Stimulated activated CD4-positive, alpha-beta T cell treated with anti-CD3 and anti-CD28 coated beads, Interleukin-15, amount 100 ng/mL, for 48 hours (primary cell): ENCODE measurements at regions not wholly inside any gene's neighbourhood (a gene's known extent, or its start where the extent isn't known, plus 50 kb on each side); places are given as distances from the start of the nearest gene placed in this dataset.
"Not testable (repeated sequence)": the region's sequence is repeated elsewhere in the genome, so short reads cannot be mapped to it uniquely, and the experiment has no call there.

Experiments used
- DNase-seq, 2 donors: peaks; one replicate each; pipeline ENCODE4 v3.0.0-alpha.2; 2020; ENCODE audit warnings: low read depth in 2 of 2

DNA sequence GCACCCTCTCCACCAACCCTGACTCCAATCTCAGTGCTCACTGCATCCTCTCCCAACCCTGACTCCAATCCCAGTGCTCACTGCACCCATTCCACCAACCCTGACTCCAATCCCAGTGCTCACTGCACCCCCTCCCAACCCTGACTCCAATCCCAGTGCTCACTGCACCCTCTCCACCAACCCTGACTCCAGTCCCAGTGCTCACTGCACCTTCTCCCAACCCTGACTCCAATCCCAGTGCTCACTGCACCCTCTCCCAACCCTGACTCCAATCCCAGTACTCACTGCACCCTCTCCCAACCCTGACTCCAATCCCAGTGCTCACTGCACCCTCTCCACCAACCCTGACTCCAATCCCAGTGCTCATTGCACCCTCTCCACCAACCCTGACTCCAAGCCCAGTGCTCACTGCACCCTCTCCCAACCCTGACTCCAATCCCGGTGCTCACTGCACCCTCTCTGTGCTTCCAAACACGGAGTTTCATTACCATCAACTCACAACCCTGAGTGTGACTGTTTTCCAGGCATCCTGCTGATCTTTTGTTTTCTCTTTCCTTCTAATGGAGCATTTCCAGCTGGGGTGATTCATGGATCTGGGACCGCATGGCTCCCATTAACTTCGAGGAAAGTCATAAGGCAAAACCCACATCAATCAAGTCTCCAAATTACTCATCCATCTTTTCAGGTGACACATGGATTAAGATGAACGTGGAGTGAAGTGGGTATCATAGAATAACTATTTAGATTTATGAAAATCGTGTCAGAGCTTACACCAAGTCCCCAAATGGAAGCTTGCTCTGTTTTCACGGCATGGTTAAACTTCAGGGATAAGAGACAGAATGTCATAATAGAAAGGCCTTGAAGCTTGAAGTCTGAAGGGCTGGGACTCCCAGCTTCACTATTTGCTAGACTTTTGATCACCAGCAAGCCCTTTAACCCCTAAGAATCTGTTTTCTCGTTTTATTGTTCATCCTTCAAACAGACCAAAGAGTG is 135.3 kb upstream of the ZNF618 start:
- DNase-seq = not testable (repeated sequence)

DNA sequence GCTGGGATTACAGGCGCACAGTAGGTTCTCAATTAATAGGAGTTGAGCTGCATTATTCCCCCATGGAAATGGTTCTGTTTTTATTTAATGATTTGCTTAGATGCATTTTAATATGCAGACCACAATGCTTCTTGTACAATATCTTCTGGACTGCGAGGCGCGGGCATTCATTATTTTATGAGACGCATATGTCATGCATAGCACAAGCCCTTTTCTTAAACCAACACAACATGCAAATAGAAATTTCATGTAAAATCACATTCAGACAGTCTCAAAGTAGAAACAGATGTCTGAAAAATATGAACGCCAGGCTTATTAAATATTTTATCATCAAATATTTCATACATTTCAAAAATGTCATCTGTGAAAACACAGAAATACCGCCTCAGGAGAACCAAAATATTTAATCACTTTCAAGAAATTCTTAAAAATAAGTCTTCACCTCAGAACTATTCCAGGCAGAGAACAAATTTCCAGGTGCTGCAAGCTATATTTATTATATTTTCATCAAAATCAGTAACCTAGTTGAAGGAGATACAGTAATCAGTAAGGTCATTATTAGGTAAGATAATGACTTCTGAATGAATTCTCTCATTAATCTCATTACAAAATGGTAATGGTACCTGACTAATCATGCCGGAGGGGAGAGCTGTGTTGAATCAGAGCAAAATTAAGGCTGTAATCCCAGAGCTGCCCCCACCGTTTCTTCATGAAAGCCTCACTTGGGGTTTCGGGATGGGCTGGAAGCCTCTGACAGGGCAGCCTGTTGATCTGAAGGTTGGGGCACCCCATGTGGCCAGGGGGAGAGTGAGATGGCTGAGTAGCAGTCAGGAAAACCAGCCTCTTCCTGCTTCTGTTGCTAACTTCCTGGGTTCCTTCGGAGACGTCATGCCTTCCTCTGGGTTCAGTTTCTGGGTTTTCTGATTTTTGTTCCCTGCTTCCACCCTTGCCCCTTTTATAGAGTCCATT is 133.9 kb upstream of the ZNF618 start:
- no peak for DNase-seq

DNA sequence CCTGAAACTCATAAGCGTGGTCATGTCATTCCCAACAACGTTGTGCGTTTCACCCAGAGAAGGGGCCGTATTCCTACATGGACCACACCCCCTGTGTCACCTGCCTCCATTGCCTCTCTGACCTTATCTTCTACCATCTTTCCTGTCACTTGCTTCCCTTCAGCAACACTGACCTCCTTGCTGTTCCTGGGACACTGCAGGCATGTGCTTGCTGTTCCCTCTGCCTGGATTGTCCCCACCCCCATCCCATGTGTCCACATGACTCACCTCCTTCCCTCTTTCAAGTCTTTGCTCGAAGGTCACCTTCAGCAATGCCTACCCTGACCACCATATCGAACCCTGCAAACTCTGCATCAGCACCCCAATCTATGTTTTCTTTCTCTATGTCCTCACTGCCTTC is 133.2 kb upstream of the ZNF618 start:
- no peak for DNase-seq

- no peak for DNase-seq
Measured at GRCh38 chr9:113746486-113746885, 129.6 kb upstream of the ZNF618 start.

GRCh38 chr9:113748135-113748534 is 128.0 kb upstream of the ZNF618 start:
- no peak for DNase-seq

DNA sequence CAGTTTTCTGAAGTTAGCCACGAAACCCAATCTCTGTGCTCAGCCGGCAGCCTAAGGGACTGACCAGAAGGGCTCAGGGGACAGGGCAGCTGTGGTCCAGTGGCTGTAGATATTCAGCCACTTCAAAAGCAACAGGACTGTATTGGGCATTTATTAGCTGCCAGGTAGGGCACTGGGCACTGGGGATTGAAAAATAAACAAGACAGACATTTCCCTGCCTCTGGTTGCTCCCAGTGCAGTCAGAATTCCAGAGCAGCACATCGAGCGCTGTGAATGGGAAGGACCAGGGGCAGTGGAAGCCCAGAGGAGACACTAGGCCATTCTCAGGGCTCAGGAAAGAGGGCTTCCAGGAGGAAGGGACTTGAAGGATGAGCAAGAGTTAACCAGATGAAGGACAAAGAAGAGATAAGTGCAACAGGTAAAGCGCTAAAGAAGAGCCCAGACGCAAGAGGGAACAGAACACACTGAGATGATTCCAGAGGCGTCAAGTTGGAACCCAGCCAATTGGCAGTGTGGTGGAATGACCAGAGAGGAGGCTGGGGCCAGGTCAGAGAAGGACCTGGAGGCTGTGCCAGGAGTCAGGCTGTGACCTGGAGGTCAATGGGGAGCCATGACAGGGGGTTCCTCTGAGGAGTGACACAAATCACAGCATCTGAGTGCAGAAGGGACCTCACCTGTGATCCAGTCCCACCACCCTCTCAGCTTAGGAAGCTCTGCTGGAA is 122.5 kb upstream of the ZNF618 start:
- DNase-seq = no peak

DNA sequence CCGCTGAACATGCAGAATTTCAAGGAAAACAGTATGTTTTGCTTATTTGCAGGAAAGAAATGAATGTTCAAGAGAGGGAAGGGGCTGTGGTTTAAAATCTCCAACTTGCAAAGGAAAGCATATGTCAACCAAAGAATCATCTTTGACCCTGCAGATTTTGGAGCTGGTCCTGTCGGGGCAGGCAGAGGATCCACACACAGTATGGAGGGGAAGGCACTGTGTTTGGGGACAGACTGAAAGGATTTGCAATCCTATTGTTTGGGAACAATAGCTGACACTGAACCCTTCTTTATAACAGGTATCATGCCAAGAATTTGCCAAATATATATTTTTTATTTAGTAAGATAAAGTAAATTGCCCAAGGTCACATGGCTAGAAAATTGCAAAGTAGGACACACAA is 121.4 kb upstream of the ZNF618 start:
- DNase-seq = no peak

GRCh38 chr9:113755433-113755832 is 120.7 kb upstream of the ZNF618 start:
- DNase-seq = no peak

- no peak for DNase-seq
Measured at GRCh38 chr9:113756476-113757192, 119.5 kb upstream of the ZNF618 start.

- DNase-seq = no peak
Measured at GRCh38 chr9:113763429-113763828, 112.7 kb upstream of the ZNF618 start.

GRCh38 chr9:113764572-113764971 is 111.5 kb upstream of the ZNF618 start:
- DNase-seq = no peak

DNA sequence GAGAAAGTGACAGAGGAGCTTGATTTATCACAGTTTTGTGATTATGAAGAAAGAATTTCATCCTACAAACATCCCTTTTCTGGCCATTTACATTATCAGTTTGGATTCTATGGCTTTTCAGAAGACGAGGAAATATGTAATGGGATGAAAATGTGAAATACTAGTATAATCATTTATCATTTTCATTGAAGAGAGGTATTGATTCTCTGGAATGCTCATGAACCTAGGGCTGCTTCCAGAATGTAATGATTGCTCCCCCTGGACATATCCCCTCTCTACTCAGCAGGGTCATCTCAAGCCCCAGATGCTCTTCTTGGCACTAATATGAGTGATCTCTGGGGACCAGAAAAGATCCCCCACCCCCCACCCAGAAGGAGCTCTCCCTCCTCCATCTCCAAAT is 106.7 kb upstream of the ZNF618 start:
- no peak for DNase-seq

GRCh38 chr9:113770396-113770795 is 105.7 kb upstream of the ZNF618 start:
- DNase-seq = no peak

DNA sequence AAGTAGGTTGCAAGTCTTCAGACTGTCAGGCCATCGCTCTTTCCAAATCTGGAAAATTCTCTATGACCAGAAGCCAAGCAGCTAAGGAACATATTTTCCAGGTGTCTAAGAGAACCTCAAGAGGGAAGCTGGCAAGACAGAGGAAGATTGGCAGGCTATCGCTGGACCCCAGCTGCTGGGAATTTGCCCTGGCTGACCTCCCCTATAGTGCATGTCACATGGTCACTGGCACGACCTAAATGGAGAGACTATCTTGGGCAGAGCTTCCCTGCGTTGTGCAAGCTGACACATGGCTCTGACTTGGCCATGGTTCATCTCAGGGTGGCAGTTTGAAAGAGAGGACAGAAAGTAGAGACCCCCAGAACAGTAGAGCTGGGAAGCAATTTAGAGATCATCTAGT is 104.9 kb upstream of the ZNF618 start:
- DNase-seq = no peak

GRCh38 chr9:113772121-113772810 is 103.8 kb upstream of the ZNF618 start:
- no peak for DNase-seq

GRCh38 chr9:113774963-113775362 is 101.1 kb upstream of the ZNF618 start:
- no peak for DNase-seq

GRCh38 chr9:113775749-113776148 is 100.4 kb upstream of the ZNF618 start:
- no peak for DNase-seq

DNA sequence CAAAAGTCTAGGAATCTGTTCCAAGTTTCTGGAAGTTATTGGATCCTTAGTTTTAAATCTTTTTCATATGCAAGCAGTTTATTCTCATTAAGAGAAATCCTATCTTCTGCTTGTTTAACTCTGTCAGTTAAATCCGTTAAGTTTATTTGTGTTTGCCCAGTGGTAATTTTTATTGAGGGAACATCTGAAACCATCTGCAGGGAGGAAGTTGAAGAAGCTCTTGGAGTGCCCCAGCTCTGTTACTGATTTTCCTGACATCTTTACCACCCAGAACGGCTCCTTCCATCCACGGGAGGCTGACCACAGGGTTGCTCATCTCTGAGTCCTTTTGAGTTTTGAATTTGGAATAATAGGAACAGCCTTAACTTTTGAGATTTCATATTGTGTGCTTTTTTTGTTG is 99.9 kb upstream of the ZNF618 start:
- no peak for DNase-seq

DNA sequence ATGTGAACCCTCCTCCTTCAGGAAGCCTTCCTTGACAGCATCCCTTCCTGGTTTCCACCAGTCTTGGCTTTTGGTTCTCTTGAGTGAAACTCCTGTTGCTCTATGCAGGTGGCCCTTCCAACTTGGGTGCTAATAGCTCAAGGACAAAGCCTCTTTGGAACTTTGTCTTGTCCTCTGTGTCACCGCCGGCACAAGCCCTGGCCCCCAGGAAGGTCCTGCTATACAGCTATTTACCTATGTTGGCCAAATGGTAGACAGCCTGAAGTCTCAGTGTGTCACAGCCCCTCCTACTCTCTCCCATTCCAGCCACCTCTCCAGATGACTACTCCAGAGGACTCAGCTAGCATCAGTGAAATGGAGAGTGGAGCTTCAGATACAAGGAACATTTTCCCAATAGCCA is 94.7 kb upstream of the ZNF618 start:
- DNase-seq = no peak

DNA sequence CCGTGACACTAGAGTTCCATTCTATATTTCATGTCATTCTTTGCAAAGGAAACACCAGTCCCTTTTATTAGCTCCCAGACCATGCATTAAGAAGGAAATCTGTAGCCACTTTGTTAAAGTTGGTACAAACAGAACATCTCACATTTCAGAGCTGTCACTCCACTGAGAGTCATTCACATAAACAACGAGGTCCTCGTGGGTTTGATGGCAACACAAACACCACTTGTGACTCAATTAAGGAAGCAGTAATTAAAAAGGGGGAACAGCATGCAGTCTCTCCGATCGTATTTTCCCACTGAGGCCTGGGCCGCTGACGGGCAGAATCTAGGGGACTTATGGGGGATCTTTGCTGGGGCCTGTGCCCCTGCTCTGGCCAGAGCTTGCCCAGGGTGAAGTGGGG is 94.2 kb upstream of the ZNF618 start:
- DNase-seq = no peak

DNA sequence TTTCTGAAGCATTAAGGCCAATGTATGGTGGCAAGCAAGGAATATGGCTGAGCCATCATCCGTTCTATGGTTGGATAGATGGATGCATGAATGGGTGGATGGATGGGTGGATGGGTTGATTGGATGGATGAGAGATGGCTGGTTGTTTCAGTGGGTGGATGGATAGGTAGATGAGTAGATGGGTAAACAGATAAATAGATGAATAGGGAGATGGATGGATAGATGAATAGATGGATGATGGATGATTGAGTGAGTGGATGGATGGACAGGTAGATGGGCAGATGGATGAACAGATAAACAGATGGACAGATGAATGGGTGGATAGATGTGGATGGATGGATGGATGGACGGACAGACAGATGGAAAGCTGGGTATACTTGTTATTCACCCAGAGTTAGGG is 92.6 kb upstream of the ZNF618 start:
- DNase-seq = no peak
